Adrenal gland (tissue), 5 donors: ENCODE measurements at regions not wholly inside any gene's neighbourhood (a gene's known extent, or its start where the extent isn't known, plus 50 kb on each side); places are given as distances from the start of the nearest gene placed in this dataset.

Experiments used
- CTCF ChIP-seq, 6 experiments: fragments of 450-650 bp in 4 of 6; fragments of 200-600 bp in 2 of 6; sonication (generic) in 1 of 6; IDR thresholded peaks; 1 replicate in 5 of 6; 2 replicates in 1 of 6; pipeline versions ENCODE4 v1.5.1 to v1.8.0; 2016 to 2021; ENCODE audit warnings: antibody characterized with exemption in 6 of 6, mild to moderate bottlenecking in 2 of 6, moderate library complexity in 1 of 6
- POLR2A ChIP-seq, 2 donors: fragments of 450-650 bp; IDR thresholded peaks; one replicate each; pipeline ENCODE4 v1.6.1; 2017; ENCODE audit warnings: antibody characterized with exemption in 2 of 2, mild to moderate bottlenecking in 2 of 2, moderate library complexity in 1 of 2
- donor health status: DM: no; HTN: no; CAD: no.

- TF ChIP-seq CTCF (IDR thresholded peaks at IDR 0.05): no peak
- TF ChIP-seq POLR2A (IDR thresholded peaks at IDR 0.05): no peak
Measured at GRCh38 chr11:91921974-91922373, 302.6 kb upstream of the FAT3 start.
